ENCODE measurements at regions not wholly inside any gene's neighbourhood (a gene's known extent, or its start where the extent isn't known, plus 50 kb on each side); places are given as distances from the start of the nearest gene placed in this dataset.

DNA sequence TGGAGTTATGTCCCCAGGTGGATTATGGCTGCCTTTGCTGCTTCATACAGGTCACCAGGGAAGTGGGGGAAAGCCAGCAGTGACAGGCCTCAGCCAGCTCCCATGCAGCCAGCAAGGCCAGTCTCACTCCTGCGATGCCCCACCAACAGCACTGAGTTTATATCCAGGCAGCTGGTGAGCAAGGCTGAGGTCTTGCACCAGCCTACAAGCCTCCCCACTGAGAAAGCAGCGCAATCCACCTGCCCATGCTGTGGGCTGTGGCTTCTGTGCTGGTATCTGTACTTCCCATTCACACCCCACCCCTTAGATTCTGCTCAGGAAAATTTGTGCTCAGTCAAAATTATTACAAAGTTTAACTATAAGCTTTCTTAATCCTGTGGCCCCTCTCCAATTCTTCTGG, 153.5 kb downstream of the HHIP start:
- CTCF ChIA-PET: no interaction called here
- DNase-seq (ENCODE audit: low spot score): no peak
- POLR2A ChIA-PET (ENCODE audit: low non-redundant PET): no interaction called here

DNA sequence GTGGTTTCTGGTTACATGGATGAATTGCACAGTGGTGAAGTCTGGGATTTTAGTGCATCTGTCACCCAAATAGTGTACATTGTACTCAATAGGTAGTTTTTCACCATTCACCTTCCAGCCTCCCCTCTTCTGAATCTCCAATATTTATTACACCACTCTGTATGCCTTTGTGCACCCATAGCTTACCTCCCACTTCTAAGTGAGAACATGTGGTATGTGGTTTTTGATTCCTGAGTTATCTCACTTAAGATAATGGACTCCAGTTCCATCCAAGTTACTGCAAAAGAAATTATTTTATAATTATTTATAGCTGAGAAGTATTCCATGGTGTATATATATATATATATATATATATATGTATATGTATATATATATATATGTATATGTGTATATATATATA, 155.8 kb downstream of the HHIP start:
- ChIA-PET CTCF (no interaction called here), POLR2A (ENCODE audit: low non-redundant PET) (no interaction called here)
- H3K27ac ChIP-seq: no peak overlapping the region
- no peak for TF ChIP-seq CTCF (conservative IDR thresholded peaks at IDR 0.05; ENCODE audit: low read depth)
- DNase-seq (ENCODE audit: low spot score): no peak

More for the DNA sequence above, 153.5 kb downstream of the HHIP start:
- no peak overlapping the region for H3K27ac ChIP-seq
- TF ChIP-seq CTCF (conservative IDR thresholded peaks at IDR 0.05; ENCODE audit: low read depth): no peak

DNA sequence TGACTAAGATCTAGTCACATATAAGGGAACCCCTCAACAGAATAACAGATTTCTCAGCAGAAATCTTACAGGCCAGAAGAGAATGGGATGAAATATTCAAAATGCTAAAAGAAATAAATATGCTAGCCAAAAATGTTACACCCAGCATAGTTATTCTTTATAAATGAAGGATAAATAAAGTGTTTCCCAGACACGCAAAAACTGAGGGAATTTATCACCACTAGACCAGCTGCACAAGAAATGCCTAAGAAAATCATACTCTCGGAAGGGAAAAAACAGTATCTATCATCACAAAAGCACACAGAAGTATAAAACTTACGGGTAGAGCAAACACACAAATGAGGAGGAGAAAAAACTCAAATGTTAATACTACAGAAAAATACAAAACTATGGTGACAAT, 162.1 kb downstream of the HHIP start:
- ChIA-PET CTCF (no interaction called here), POLR2A (ENCODE audit: low non-redundant PET) (no interaction called here)
- DNase-seq (ENCODE audit: low spot score): no peak
- no peak for TF ChIP-seq CTCF (conservative IDR thresholded peaks at IDR 0.05; ENCODE audit: low read depth)
- H3K27ac ChIP-seq: no peak overlapping the region

DNA sequence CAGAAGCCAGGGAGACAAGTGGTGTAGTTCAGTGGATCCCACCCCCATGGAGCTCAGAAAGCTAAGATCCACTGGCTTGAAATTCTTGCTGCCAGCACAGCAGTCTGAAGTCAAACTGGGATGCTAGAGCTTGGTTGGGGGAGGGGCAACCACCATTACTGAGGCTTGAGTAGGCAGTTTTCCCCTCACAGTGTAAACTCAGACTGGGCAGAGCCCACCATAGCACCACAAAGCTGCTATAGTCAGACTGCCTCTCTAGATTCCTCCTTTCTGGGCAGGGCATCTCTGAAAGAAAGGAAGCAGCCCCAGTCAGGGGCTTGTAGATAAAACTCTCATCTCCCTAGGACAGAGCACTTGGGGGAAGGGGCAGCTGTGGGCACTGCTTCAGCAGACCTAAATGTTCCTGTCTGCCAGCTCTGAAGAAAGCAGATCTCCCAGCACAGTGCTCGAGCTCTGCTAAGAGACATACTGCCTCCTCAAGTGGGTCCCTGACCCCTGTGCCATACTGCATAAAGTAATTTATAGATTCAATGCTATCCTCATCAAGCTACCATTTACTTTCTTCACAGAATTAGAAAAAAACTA, 163.2 kb downstream of the HHIP start:
- no peak for TF ChIP-seq CTCF (conservative IDR thresholded peaks at IDR 0.05; ENCODE audit: low read depth)
- no peak for DNase-seq (ENCODE audit: low spot score)
- CTCF ChIA-PET: no interaction called here
- H3K27ac ChIP-seq: no peak overlapping the region
- POLR2A ChIA-PET (ENCODE audit: low non-redundant PET): no interaction called here

- CTCF ChIA-PET: no interaction called here
- no peak for TF ChIP-seq CTCF (conservative IDR thresholded peaks at IDR 0.05; ENCODE audit: low read depth)
- POLR2A ChIA-PET (ENCODE audit: low non-redundant PET): no interaction called here
- H3K27ac ChIP-seq: no peak overlapping the region
- no peak for DNase-seq (ENCODE audit: low spot score)
These were observed 170.7 kb downstream of the HHIP start for GRCh38 chr4:144816668-144817067.

DNA sequence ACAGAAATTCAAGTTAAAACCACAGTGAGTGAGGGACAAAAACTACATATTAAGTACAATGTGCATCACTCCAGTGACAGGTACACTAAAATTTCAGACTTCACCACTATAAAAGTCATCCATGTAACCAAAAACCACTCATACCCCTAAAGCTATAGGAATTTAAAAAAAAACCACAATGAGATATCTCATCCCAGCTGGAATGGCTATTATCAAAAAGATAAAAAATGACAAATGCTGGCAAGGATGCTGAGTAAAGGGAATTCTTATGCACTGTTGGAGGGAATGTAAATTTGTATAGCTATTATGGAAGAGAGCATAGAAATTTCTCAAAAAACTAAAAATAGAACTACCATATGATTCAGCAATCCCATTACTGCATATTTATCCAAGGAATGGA, 171.1 kb downstream of the HHIP start:
- ChIA-PET CTCF (no interaction called here), POLR2A (ENCODE audit: low non-redundant PET) (no interaction called here)
- H3K27ac ChIP-seq: no peak overlapping the region
- TF ChIP-seq CTCF (conservative IDR thresholded peaks at IDR 0.05; ENCODE audit: low read depth): no peak
- no peak for DNase-seq (ENCODE audit: low spot score)

GRCh38 chr4:144818136-144818535, 172.2 kb downstream of the HHIP start:
- H3K27ac ChIP-seq: no peak overlapping the region
- POLR2A ChIA-PET (ENCODE audit: low non-redundant PET): no interaction called here
- no peak for TF ChIP-seq CTCF (conservative IDR thresholded peaks at IDR 0.05; ENCODE audit: low read depth)
- no peak for DNase-seq (ENCODE audit: low spot score)
- CTCF ChIA-PET: no interaction called here
